Activated naive CD4-positive, alpha-beta T cell treated with anti-CD3 and anti-CD28 coated beads for 36 hours (primary cell): ENCODE measurements at regions not wholly inside any gene's neighbourhood (a gene's known extent, or its start where the extent isn't known, plus 50 kb on each side); places are given as distances from the start of the nearest gene placed in this dataset.
"Not testable (repeated sequence)": the region's sequence is repeated elsewhere in the genome, so short reads cannot be mapped to it uniquely, and the experiment has no call there.

Experiments
- CTCF ChIA-PET: fragments of 350-600 bp; sonication (Branson Sonifier 250); formaldehyde crosslinking; loops from one replicate; lab custom pipeline; 2021; ENCODE audit warnings: antibody characterized with exemption; lab: Charles Lee
- DNase-seq: peaks from one replicate; pipeline ENCODE4 v3.0.0-alpha.2; 2020
- H3K27ac Mint-ChIP-seq: one replicate; pipeline ENCODE4 v1.8.0; 2021; ENCODE audit warnings: mild to moderate bottlenecking, mixed read lengths
- H3K27me3 Mint-ChIP-seq: one replicate; pipeline ENCODE4 v1.8.0; 2021; ENCODE audit warnings: low read depth, mixed read lengths
- H3K36me3 Mint-ChIP-seq: one replicate; pipeline ENCODE4 v1.8.0; 2021; ENCODE audit warnings: low read depth, mixed read lengths
- H3K4me1 Mint-ChIP-seq: one replicate; pipeline ENCODE4 v1.8.0; 2021; ENCODE audit warnings: low read depth, mixed read lengths
- H3K4me3 Mint-ChIP-seq: one replicate; pipeline ENCODE4 v1.8.0; 2021; ENCODE audit warnings: mild to moderate bottlenecking, moderate library complexity, mixed read lengths
- H3K9me3 Mint-ChIP-seq: one replicate; pipeline ENCODE4 v1.8.0; 2021; ENCODE audit warnings: mixed read lengths
- intact Hi-C: fragments of 100-400 bp; cut with micrococcal nuclease; formaldehyde crosslinking; loops from one replicate; pipeline ENCODE4 v1.15.1; 2023

GRCh38 chr20:43404878-43405277 is 52.8 kb upstream of the SRSF6 start:
- peaks cover 35% of the 10 kb centered on the region for H3K27me3 Mint-ChIP-seq
- H3K9me3 Mint-ChIP-seq: no peaks in the 10 kb centered on the region
- intact Hi-C loops: no loop called here
- DNase-seq: peak; percentile 71
- no peaks in the 10 kb centered on the region for H3K36me3 Mint-ChIP-seq
- H3K27ac Mint-ChIP-seq: no peak overlapping the region
- no peaks in the 10 kb centered on the region for H3K4me1 Mint-ChIP-seq
- H3K4me3 Mint-ChIP-seq: no peak overlapping the region
- CTCF ChIA-PET: interaction anchor here (0.6 to 0.7 kb wide), 3 partner anchors 12 to 170 kb away, joined by 3 to 4 read pairs (median 3); no protein-coding TSS in a partner anchor

GRCh38 chr20:43400882-43401281 is 56.8 kb upstream of the SRSF6 start:
- H3K36me3 Mint-ChIP-seq, DNase-seq, H3K27ac Mint-ChIP-seq, intact Hi-C loops, H3K9me3 Mint-ChIP-seq, H3K4me3 Mint-ChIP-seq, H3K4me1 Mint-ChIP-seq: not testable (repeated sequence)
- H3K27me3 Mint-ChIP-seq: peaks cover 21% of the 10 kb centered on the region
- CTCF ChIA-PET: interaction anchor here (0.7 kb wide), 1 partner anchor 322 kb away, joined by 3 read pairs; no protein-coding TSS in a partner anchor

GRCh38 chr20:43398676-43399324 is 58.9 kb upstream of the SRSF6 start:
- CTCF ChIA-PET: no interaction called here
- intact Hi-C loops: no loop called here
- Mint-ChIP-seq H3K36me3 (no peaks in the 10 kb centered on the region), H3K9me3 (no peaks in the 10 kb centered on the region), H3K27me3 (peaks cover 12% of the 10 kb centered on the region), H3K27ac (no peak overlapping the region), H3K4me3 (no peak overlapping the region), H3K4me1 (no peaks in the 10 kb centered on the region)
- no peak for DNase-seq

GRCh38 chr20:43397147-43397546 is 60.5 kb upstream of the SRSF6 start:
- H3K9me3 Mint-ChIP-seq: no peaks in the 10 kb centered on the region
- no peaks in the 10 kb centered on the region for H3K36me3 Mint-ChIP-seq
- H3K4me3 Mint-ChIP-seq: no peak overlapping the region
- DNase-seq: no peak
- no peak overlapping the region for H3K27ac Mint-ChIP-seq
- CTCF ChIA-PET: interaction anchor here (0.6 to 1.6 kb wide), 2 partner anchors 11 to 12 kb away, joined by 3 read pairs; no protein-coding TSS in a partner anchor
- intact Hi-C loops: no loop called here
- peaks cover 5% of the 10 kb centered on the region for H3K27me3 Mint-ChIP-seq
- no peaks in the 10 kb centered on the region for H3K4me1 Mint-ChIP-seq

GRCh38 chr20:43393052-43393451 is 64.6 kb upstream of the SRSF6 start:
- no peaks in the 10 kb centered on the region for H3K4me1 Mint-ChIP-seq
- CTCF ChIA-PET: interaction anchor here (1.1 kb wide), 1 partner anchor 11 kb away, joined by 4 read pairs; no protein-coding TSS in a partner anchor
- H3K27me3 Mint-ChIP-seq: peaks cover 16% of the 10 kb centered on the region
- H3K36me3 Mint-ChIP-seq: no peaks in the 10 kb centered on the region
- DNase-seq: no peak
- H3K4me3 Mint-ChIP-seq: no peak overlapping the region
- H3K27ac Mint-ChIP-seq: no peak overlapping the region
- intact Hi-C loops: no loop called here
- H3K9me3 Mint-ChIP-seq: no peaks in the 10 kb centered on the region

GRCh38 chr20:43392561-43392960 is 65.1 kb upstream of the SRSF6 start:
- no peak for DNase-seq
- CTCF ChIA-PET: no interaction called here
- Mint-ChIP-seq H3K36me3 (no peaks in the 10 kb centered on the region), H3K27me3 (peaks cover 18% of the 10 kb centered on the region), H3K9me3 (no peaks in the 10 kb centered on the region), H3K4me3 (no peak overlapping the region), H3K27ac (no peak overlapping the region), H3K4me1 (no peaks in the 10 kb centered on the region)
- intact Hi-C loops: no loop called here

GRCh38 chr20:43389839-43390626 is 67.7 kb upstream of the SRSF6 start:
- Mint-ChIP-seq H3K27me3 (peaks cover 18% of the 10 kb centered on the region), H3K27ac (no peak overlapping the region), H3K4me1 (no peaks in the 10 kb centered on the region), H3K36me3 (no peaks in the 10 kb centered on the region), H3K4me3 (no peak overlapping the region), H3K9me3 (no peaks in the 10 kb centered on the region)
- intact Hi-C loops: no loop called here
- DNase-seq: peak; percentile 11
- CTCF ChIA-PET: no interaction called here

- Mint-ChIP-seq H3K36me3 (no peaks in the 10 kb centered on the region), H3K27me3 (peaks cover 23% of the 10 kb centered on the region), H3K4me3 (no peak overlapping the region), H3K9me3 (no peaks in the 10 kb centered on the region), H3K4me1 (no peaks in the 10 kb centered on the region), H3K27ac (no peak overlapping the region)
- CTCF ChIA-PET: no interaction called here
- no peak for DNase-seq
- intact Hi-C loops: no loop called here
Measured at GRCh38 chr20:43389211-43389610, 68.5 kb upstream of the SRSF6 start.

GRCh38 chr20:43388268-43389002 is 69.3 kb upstream of the SRSF6 start:
- H3K9me3 Mint-ChIP-seq: no peaks in the 10 kb centered on the region
- peaks cover 25% of the 10 kb centered on the region for H3K27me3 Mint-ChIP-seq
- no peaks in the 10 kb centered on the region for H3K4me1 Mint-ChIP-seq
- no peaks in the 10 kb centered on the region for H3K36me3 Mint-ChIP-seq
- no peak overlapping the region for H3K4me3 Mint-ChIP-seq
- CTCF ChIA-PET: no interaction called here
- H3K27ac Mint-ChIP-seq: no peak overlapping the region
- intact Hi-C loops: no loop called here
- DNase-seq: peak; percentile 9

GRCh38 chr20:43387737-43388136 is 70.0 kb upstream of the SRSF6 start:
- H3K9me3 Mint-ChIP-seq: no peaks in the 10 kb centered on the region
- H3K4me3 Mint-ChIP-seq: no peak overlapping the region
- intact Hi-C loops: no loop called here
- DNase-seq: no peak
- peaks cover 25% of the 10 kb centered on the region for H3K27me3 Mint-ChIP-seq
- CTCF ChIA-PET: no interaction called here
- no peak overlapping the region for H3K27ac Mint-ChIP-seq
- H3K4me1 Mint-ChIP-seq: no peaks in the 10 kb centered on the region
- H3K36me3 Mint-ChIP-seq: no peaks in the 10 kb centered on the region

GRCh38 chr20:43386878-43387277 is 70.8 kb upstream of the SRSF6 start:
- H3K27ac Mint-ChIP-seq: no peak overlapping the region
- intact Hi-C loops: no loop called here
- no peaks in the 10 kb centered on the region for H3K4me1 Mint-ChIP-seq
- CTCF ChIA-PET: no interaction called here
- no peak overlapping the region for H3K4me3 Mint-ChIP-seq
- no peaks in the 10 kb centered on the region for H3K9me3 Mint-ChIP-seq
- H3K27me3 Mint-ChIP-seq: peaks cover 25% of the 10 kb centered on the region
- no peak for DNase-seq
- no peaks in the 10 kb centered on the region for H3K36me3 Mint-ChIP-seq

- Mint-ChIP-seq H3K4me3 (no peak overlapping the region), H3K36me3 (no peaks in the 10 kb centered on the region), H3K9me3 (no peaks in the 10 kb centered on the region), H3K27me3 (peaks cover 18% of the 10 kb centered on the region), H3K27ac (no peak overlapping the region), H3K4me1 (no peaks in the 10 kb centered on the region)
- DNase-seq: no peak
- intact Hi-C loops: no loop called here
- CTCF ChIA-PET: no interaction called here
Measured at GRCh38 chr20:43385914-43386313, 71.8 kb upstream of the SRSF6 start.
